SK-N-DZ (cell line): ENCODE measurements at regions not wholly inside any gene's neighbourhood (a gene's known extent, or its start where the extent isn't known, plus 50 kb on each side); places are given as distances from the start of the nearest gene placed in this dataset.

Experiments
- DNase-seq: peaks from one replicate; pipeline ENCODE4 v3.0.0-alpha.2; 2015; ENCODE audit warnings: low spot score

- no peak for DNase-seq
These were observed 114.9 kb upstream of the GPRIN3 start for GRCh38 chr4:89422441-89422990.

DNA sequence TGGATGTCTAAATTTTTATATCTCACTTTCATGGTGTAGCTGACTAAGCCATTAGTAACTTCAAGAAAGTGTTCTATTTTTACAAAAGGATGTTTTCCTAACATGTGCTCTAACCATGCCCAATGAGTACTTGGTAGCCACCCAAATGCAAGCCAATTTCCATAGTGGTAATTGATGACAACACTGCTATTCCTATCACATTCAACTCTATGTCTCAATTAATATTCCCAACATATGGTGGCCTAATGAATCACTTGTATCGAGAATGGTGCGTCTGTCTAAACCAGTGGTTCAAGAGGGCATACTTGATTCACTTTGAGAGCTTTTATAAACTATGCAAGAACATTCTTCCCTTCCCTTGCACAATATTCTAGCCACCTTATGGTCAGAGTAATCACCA, 112.9 kb upstream of the GPRIN3 start:
- no peak for DNase-seq

DNA sequence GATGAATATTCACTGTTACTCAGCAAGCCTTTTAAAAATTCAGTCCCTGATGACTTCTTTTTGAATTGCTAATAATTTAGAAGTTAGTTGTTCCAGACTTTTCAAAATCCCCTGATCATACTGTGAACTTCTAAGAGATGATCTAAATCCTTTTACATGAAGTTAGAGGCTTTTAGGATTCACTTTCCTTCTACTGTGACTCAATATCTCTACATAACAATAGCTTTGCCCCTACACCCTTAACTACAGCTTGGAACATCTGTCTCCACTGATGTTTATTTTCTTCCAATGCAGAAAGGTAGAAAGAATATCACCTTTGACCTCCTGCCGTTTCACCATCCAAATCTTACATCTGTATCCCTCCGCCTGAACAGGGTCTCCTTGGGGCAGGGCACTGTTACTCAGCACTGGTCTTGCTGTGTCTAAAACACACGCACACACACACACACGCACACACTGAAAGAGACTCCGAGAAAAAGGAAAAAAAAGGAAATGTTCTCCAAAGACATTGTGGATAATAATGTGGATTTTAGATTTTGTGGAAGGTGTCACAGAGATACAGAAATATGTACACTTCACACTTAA, 111.6 kb upstream of the GPRIN3 start:
- no peak for DNase-seq

DNA sequence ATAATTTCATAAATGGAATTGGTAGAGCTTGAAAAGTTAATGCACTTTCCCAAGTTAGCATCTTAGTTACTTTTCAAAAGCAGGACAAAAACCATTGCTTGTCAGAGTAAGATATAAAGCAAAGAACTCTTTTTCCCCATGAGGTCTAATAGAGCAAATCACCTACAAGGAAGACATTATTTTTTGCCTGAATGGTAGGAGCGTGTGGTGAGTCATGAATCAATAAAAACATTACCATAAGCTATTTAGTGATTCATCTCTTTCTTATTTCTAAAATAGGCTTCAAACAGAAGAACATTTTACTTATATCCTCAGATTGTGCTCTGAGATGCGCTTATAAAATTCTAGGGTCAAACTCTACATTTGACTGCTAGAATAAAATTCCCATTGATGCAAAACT, 109.4 kb upstream of the GPRIN3 start:
- no peak for DNase-seq

DNA sequence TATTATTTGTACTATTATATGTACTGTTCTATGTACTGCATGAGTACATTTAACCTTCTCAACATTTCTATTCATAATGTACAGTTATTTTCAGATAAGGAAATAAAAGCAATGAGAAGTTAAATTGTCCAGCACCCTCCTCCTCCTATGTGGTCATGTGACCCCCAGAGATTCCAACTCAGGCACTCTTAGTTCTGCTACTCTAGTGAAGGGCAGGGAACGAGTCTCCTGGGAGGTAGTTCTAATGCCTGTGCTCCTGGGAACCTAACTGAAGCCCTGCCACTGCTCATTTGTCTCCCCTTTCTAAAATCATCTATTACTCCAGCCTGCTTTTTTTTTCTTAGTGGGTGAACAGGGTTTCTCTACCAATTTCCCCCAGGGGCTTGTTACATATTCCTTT, 105.9 kb upstream of the GPRIN3 start:
- no peak for DNase-seq

GRCh38 chr4:89411539-89412309, 104.1 kb upstream of the GPRIN3 start:
- DNase-seq: no peak

- no peak for DNase-seq
These were observed 103.1 kb upstream of the GPRIN3 start for GRCh38 chr4:89410687-89411086.

- DNase-seq: no peak
These were observed 96.9 kb upstream of the GPRIN3 start for GRCh38 chr4:89404530-89404929.

DNA sequence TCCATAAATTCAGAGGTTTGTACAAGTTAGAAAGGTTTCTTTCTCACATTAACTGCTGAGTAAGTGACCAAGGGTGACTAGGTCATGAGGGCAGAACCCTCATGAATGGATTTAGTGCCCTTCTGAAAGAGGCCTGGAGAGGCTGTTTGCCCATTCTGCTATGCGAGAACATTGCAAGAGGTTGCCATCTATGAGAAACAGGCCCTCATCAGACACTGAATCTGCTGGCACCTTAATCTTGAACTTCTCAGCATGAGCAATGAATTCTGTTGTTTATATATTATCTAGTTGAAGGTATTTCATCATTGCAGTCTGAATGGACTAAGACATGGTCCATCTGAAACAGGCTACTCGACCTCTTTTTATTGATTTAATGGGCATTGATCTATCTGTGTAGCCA, 96.2 kb upstream of the GPRIN3 start:
- no peak for DNase-seq

- DNase-seq: no peak
These were observed 92.9 kb upstream of the GPRIN3 start for GRCh38 chr4:89400287-89401035.

- DNase-seq: no peak
These were observed 91.0 kb upstream of the GPRIN3 start for GRCh38 chr4:89398644-89399043.

DNA sequence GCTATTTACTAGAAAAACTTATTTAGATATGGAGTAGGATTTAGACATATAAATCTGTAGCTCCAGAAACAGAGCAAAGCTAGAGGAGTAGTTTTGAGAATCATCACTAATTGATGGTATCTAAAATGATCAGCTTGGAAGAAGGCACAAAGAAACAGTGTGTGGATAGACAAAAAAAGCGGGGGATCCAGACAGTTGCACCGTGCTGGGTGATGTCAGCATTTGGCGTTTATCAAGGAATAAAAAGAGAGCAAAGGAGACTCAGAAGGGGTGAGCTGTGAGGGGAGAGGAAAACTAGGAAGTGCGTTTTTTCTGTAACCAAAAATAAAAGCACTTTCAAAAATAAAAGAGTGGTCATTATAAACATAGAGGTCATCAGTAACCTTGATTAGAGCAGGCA, 90.5 kb upstream of the GPRIN3 start:
- DNase-seq: no peak

- DNase-seq: no peak
These were observed 89.8 kb upstream of the GPRIN3 start for GRCh38 chr4:89397441-89397840.

DNA sequence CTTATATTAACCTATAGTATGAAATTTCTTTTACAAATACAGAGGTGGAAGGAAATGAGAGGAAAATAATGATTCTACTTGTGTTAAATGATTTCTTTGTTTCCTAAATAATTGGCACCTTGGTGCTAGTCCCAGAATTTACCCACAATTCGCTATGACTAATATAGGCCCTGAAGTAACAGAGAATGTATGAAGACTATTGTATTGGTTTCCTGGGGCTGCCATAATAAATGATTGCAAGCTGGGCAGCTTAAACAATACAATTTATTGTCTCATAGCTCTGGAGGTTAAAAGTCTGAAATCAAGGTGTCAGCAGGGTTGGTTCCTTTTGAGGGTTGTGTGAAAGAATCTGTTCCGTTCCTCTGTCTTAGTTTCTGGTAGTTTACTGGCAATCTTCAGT, 74.8 kb upstream of the GPRIN3 start:
- no peak for DNase-seq

GRCh38 chr4:89380980-89381379, 73.4 kb upstream of the GPRIN3 start:
- no peak for DNase-seq

GRCh38 chr4:89379511-89380044, 72.0 kb upstream of the GPRIN3 start:
- DNase-seq: no peak

- DNase-seq: no peak
These were observed 65.8 kb upstream of the GPRIN3 start for GRCh38 chr4:89373394-89373793.

GRCh38 chr4:89371614-89372013, 64.0 kb upstream of the GPRIN3 start:
- no peak for DNase-seq

DNA sequence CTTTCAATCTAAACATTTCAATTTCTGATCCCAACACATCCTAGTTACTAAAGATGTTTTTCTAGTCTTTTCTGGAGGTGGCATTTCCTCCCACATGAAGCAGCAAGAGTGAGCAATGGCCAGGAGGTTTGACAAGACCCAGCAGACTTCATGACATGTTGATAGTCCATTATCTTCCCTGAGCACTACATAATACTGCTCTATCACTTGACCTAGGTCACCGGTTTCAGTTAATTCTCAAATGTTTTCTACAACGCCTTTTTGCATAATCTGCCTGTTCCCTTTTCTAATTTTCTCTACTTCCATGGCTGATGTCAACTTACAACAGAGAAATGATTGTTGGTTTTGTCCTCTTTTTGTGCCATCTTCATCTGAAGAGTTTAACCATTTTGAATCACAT, 62.0 kb upstream of the GPRIN3 start:
- no peak for DNase-seq

DNA sequence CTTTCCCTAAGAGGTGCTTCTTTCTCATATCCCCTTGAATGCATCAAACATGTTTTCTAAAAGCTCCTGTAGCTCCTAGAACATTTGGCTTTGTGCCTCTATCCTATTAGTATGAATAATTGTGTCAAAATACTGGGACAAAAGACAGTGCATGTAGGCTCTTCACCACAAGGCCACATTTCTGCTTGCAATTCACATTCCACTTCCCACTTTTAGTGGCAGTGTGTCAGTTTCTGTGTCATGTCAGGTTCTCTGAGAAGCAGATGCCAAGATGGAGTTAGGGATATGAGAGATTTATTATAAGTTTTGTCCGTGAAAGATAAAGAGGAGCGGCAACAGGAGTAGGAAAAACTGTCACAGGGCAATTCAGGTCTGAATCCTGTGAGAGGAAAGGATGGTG, 61.3 kb upstream of the GPRIN3 start:
- DNase-seq: no peak

DNA sequence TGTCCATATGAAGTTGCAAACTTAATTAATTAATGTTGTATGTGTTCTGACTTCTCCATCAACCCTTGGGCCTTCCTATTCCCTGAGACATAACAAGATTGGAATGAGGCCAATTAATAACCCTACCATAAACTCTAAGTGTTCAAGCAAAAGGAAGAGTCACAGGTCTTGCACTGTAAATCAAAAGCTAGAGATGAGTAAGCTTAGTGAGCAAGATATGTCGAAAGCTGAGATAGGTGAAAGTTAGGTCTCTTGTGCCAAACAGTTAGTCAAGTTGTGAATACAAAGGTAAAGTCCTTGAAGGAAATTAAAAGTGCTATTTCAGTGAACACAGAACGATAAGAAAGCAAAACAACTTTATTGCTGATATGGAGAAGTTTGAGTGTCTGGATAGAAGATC, 58.2 kb upstream of the GPRIN3 start:
- no peak for DNase-seq

GRCh38 chr4:89365375-89365774, 57.8 kb upstream of the GPRIN3 start:
- DNase-seq: no peak
